B cell (primary cell): ENCODE measurements at regions not wholly inside any gene's neighbourhood (a gene's known extent, or its start where the extent isn't known, plus 50 kb on each side); places are given as distances from the start of the nearest gene placed in this dataset.

Experiments used
- ATAC-seq: fragments of 200-7000 bp; cut with Tn5 transposase; one replicate; pipeline ENCODE4 v1.10.0; 2021; ENCODE audit warnings: low read depth, mild to moderate bottlenecking, moderate number of reproducible peaks, moderate library complexity
- CTCF ChIA-PET: fragments of 350-600 bp; sonication (Branson Sonifier 250); formaldehyde crosslinking; loops from one replicate; lab custom pipeline; 2021; ENCODE audit warnings: antibody characterized with exemption, inconsistent platforms; lab: Charles Lee
- POLR2A ChIA-PET: fragments of 350-600 bp; sonication (Branson Sonifier 250); formaldehyde crosslinking; loops from one replicate; lab custom pipeline; 2021; ENCODE audit warnings: antibody characterized with exemption; lab: Charles Lee
- DNase-seq: peaks from one replicate; pipeline ENCODE4 v3.0.0; 2013
- H2AFZ ChIP-seq: 2 replicates; pipeline ENCODE4 v1.6.1; 2012; ENCODE audit warnings: mild to moderate bottlenecking, low read depth, low read length; ENCODE audit not compliant: insufficient read depth, poor library complexity, severe bottlenecking
- H3K27ac ChIP-seq, 2 donors: 1 replicate in 1 of 2; 2 replicates in 1 of 2; pipeline ENCODE4 v1.5.1; 2012 to 2013; ENCODE audit warnings: low read length in 2 of 2, mild to moderate bottlenecking in 2 of 2, moderate library complexity in 1 of 2
- H3K27me3 ChIP-seq, 4 experiments: fragments of 200-600 bp in 1 of 4; sonication (generic) in 1 of 4; replicated peaks in 1 of 4; 1 replicate in 2 of 4; 2 replicates in 2 of 4; pipeline versions ENCODE4 v1.6.1 to v1.7.0; 2013 to 2016; ENCODE audit warnings: low read length in 3 of 4, mild to moderate bottlenecking in 2 of 4, mixed read lengths in 1 of 4, moderate library complexity in 1 of 4; ENCODE audit not compliant: insufficient read depth in 4 of 4, control insufficient read depth in 3 of 4; ENCODE audit errors: control extremely low read depth in 1 of 4
- H3K36me3 ChIP-seq, 2 experiments: replicated peaks in 1 of 2; 1 replicate in 1 of 2; 2 replicates in 1 of 2; pipeline versions ENCODE4 v1.6.1 to v1.7.1; 2013; ENCODE audit warnings: low read length in 1 of 2; ENCODE audit not compliant: insufficient read depth in 2 of 2, control insufficient read depth in 1 of 2; ENCODE audit errors: control extremely low read depth in 1 of 2, extremely low read depth in 1 of 2
- H3K4me1 ChIP-seq, 2 donors: fragments of 200-600 bp in 1 of 2; sonication (generic) in 1 of 2; 1 replicate in 1 of 2; 2 replicates in 1 of 2; pipeline versions ENCODE4 v1.5.1 to v1.6.1; 2013 to 2017; ENCODE audit warnings: low read length in 2 of 2; ENCODE audit not compliant: control insufficient read depth in 2 of 2, insufficient read depth in 2 of 2
- H3K4me2 ChIP-seq: replicated peaks from 2 replicates; pipeline ENCODE3; 2012; ENCODE audit warnings: mild to moderate bottlenecking, low read depth, low read length; ENCODE audit not compliant: poor library complexity, severe bottlenecking
- H3K4me3 ChIP-seq, 5 experiments: fragments of 200-600 bp in 1 of 5; sonication (generic) in 1 of 5; 1 replicate in 3 of 5; 2 replicates in 2 of 5; pipeline versions ENCODE4 v1.5.1 to v1.7.0; 2011 to 2016; ENCODE audit warnings: low read length in 4 of 5, mild to moderate bottlenecking in 4 of 5, low read depth in 2 of 5, control low read depth in 1 of 5, moderate library complexity in 1 of 5; ENCODE audit not compliant: insufficient read depth in 1 of 5; ENCODE audit errors: control extremely low read depth in 1 of 5, extremely low read depth in 1 of 5
- H3K79me2 ChIP-seq: fragments of 200-600 bp; sonication (generic); one replicate; pipeline ENCODE4 v1.6.0; 2016; ENCODE audit warnings: low read length; ENCODE audit not compliant: control insufficient read depth, insufficient read depth
- H3K9ac ChIP-seq: fragments of 200-600 bp; sonication (generic); 2 replicates; pipeline ENCODE4 v1.6.1; 2017; ENCODE audit warnings: mild to moderate bottlenecking, low read length, moderate library complexity
- H3K9me3 ChIP-seq, 3 donors: one replicate each; pipeline versions ENCODE4 v1.6.1 to v1.7.1; 2013; ENCODE audit warnings: low read length in 2 of 3; ENCODE audit not compliant: control insufficient read depth in 2 of 3, insufficient read depth in 1 of 3; ENCODE audit errors: control extremely low read depth in 1 of 3
- H4K20me1 ChIP-seq: 2 replicates; pipeline ENCODE4 v1.6.0; 2012; ENCODE audit warnings: mild to moderate bottlenecking, low read length; ENCODE audit not compliant: insufficient read depth, control insufficient read depth, poor library complexity, severe bottlenecking
- H3K27ac Mint-ChIP-seq: one replicate; pipeline ENCODE4 v1.8.0; 2021; ENCODE audit warnings: mixed read lengths
- H3K27me3 Mint-ChIP-seq: one replicate; pipeline ENCODE4 v1.8.0; 2021; ENCODE audit warnings: mixed read lengths
- H3K4me1 Mint-ChIP-seq: one replicate; pipeline ENCODE4 v1.8.0; 2021; ENCODE audit warnings: mixed read lengths
- H3K4me3 Mint-ChIP-seq: one replicate; pipeline ENCODE4 v1.8.0; 2021; ENCODE audit warnings: mixed read lengths
- H3K9me3 Mint-ChIP-seq: one replicate; pipeline ENCODE4 v1.8.0; 2022; ENCODE audit warnings: mixed read lengths; ENCODE audit not compliant: insufficient read depth
- EZH2 ChIP-seq: IDR thresholded peaks from 2 replicates; pipeline ENCODE4 v1.6.1; 2012; ENCODE audit warnings: borderline replicate concordance, low read depth, mild to moderate bottlenecking, moderate library complexity, low read length; ENCODE audit not compliant: insufficient read depth, poor library complexity, severe bottlenecking
- WGBS: methylation state at CpG from one replicate; pipeline ENCODE4 v1.1.5; 2013; ENCODE audit warnings: missing lambda C conversion rate; ENCODE audit not compliant: insufficient coverage; 5-methylcytosine and 5-hydroxymethylcytosine counted together
- intact Hi-C: fragments of 100-400 bp; cut with micrococcal nuclease; formaldehyde crosslinking; loops from one replicate; pipeline ENCODE4 v1.10.0; 2022
- TF ChIP-seq, protein P1 (sequence below): fragments of 200-600 bp; IDR thresholded peaks from one replicate; pipeline ENCODE4 v1.8.0; 2022; ENCODE audit warnings: antibody characterized with exemption, mild to moderate bottlenecking

DNA sequence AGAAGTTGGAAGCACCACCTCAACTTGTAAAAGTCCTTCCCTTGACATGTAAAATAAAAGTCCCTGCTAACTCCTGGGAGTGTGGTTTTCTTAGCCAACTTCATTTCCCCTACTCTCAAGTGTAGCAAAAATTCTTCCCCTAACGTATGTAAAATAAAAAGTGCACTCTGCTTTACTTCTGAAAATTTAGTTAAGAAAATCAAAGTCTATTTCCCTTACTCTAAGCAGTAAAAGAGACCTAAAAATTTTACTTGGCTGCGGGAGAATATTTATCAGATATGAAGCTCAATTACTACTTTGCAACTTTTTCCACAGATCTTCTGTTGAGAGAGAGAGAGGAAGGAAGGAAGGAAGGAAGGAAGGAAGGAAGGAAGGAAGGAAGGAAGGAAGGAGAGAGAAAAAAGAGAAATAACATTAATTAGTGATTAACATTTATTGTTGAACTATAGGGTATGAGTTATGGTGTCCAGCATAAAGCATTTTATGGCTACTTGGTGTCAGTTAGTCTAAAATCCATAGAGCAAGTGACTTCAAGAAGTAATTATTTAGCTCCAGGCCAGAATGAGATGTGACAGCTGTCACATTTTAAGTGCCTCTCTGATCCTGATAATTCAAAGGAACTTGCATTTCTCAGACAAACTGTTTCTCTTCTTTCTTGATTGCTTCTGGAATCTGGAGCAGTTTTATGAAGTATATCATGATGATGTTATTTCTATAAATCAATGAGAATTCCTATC is 210.3 kb downstream of the TMX3 start:
- H3K9me3 ChIP-seq = no peaks in the 10 kb centered on the region
- H3K4me3 ChIP-seq = no peak overlapping the region
- TF ChIP-seq EZH2 = no peak
- TF ChIP-seq, protein P1, sequence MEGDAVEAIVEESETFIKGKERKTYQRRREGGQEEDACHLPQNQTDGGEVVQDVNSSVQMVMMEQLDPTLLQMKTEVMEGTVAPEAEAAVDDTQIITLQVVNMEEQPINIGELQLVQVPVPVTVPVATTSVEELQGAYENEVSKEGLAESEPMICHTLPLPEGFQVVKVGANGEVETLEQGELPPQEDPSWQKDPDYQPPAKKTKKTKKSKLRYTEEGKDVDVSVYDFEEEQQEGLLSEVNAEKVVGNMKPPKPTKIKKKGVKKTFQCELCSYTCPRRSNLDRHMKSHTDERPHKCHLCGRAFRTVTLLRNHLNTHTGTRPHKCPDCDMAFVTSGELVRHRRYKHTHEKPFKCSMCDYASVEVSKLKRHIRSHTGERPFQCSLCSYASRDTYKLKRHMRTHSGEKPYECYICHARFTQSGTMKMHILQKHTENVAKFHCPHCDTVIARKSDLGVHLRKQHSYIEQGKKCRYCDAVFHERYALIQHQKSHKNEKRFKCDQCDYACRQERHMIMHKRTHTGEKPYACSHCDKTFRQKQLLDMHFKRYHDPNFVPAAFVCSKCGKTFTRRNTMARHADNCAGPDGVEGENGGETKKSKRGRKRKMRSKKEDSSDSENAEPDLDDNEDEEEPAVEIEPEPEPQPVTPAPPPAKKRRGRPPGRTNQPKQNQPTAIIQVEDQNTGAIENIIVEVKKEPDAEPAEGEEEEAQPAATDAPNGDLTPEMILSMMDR = no peak
- no peaks in the 10 kb centered on the region for H3K27me3 ChIP-seq
- intact Hi-C loops = no loop called here
- WGBS = no CpG with 5 or more reads among the region's 2 CpGs
- no peak overlapping the region for H2AFZ ChIP-seq
- no peak overlapping the region for H3K4me2 ChIP-seq
- no peaks in the 10 kb centered on the region for H3K79me2 ChIP-seq
- no peaks in the 10 kb centered on the region for H3K9me3 Mint-ChIP-seq
- DNase-seq (no peak), ATAC-seq (no peak)
- POLR2A ChIA-PET = no interaction called here
- H3K36me3 ChIP-seq = no peaks in the 10 kb centered on the region
- H3K4me3 Mint-ChIP-seq = no peak overlapping the region
- H3K4me1 ChIP-seq = no peaks in the 10 kb centered on the region
- H3K27ac Mint-ChIP-seq = no peak overlapping the region
- H3K27me3 Mint-ChIP-seq = no peaks in the 10 kb centered on the region
- no peak overlapping the region for H3K27ac ChIP-seq
- no peaks in the 10 kb centered on the region for H4K20me1 ChIP-seq
- no peak overlapping the region for H3K9ac ChIP-seq
- CTCF ChIA-PET = no interaction called here
- H3K4me1 Mint-ChIP-seq = no peaks in the 10 kb centered on the region

DNA sequence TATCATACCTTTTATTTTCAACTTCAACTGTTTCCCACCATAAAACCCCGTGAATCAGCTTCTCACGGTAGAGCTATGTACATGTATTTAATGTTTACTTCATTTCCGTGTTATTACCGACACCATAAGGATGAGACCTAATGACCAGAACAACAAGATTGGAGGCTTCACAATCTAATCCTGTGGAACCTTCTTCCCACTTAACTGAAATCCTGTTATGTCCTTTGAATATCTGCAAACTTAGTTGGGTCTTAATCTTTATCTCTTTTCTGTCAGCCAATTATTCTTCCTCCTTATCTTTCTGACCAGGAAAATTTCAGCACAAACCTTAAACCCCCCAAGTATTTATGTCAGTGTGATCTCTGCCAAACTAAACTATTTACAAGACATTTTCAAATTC is 214.4 kb downstream of the TMX3 start:
- no peak for DNase-seq
- Histone ChIP-seq H3K9me3 (no peaks in the 10 kb centered on the region), H3K4me3 (no peak overlapping the region), H3K4me1 (no peaks in the 10 kb centered on the region), H4K20me1 (no peaks in the 10 kb centered on the region), H3K4me2 (no peak overlapping the region), H3K36me3 (no peaks in the 10 kb centered on the region), H3K27ac (no peak overlapping the region), H3K9ac (no peak overlapping the region), H3K27me3 (no peaks in the 10 kb centered on the region), H3K79me2 (no peaks in the 10 kb centered on the region), H2AFZ (no peak overlapping the region)
- ATAC-seq = no peak
- Mint-ChIP-seq H3K9me3 (no peaks in the 10 kb centered on the region), H3K27me3 (no peaks in the 10 kb centered on the region), H3K27ac (no peak overlapping the region), H3K4me1 (no peaks in the 10 kb centered on the region), H3K4me3 (no peak overlapping the region)
- intact Hi-C loops = no loop called here
- ChIA-PET POLR2A (no interaction called here), CTCF (no interaction called here)
- WGBS = 100% methylated on average over 2 of the region's 4 CpGs
- no peak for TF ChIP-seq EZH2
